Hepatocyte (in vitro differentiated cells): ENCODE measurements at regions not wholly inside any gene's neighbourhood (a gene's known extent, or its start where the extent isn't known, plus 50 kb on each side); places are given as distances from the start of the nearest gene placed in this dataset.

ENCODE experiments used
- DNase-seq: peaks from one replicate; pipeline ENCODE4 v3.0.0-alpha.2; 2016; ENCODE audit warnings: low spot score
- H2AFZ ChIP-seq: fragments of 200-600 bp; sonication (generic); 2 replicates; pipeline ENCODE4 v1.6.0; 2016; ENCODE audit warnings: antibody characterized with exemption, mild to moderate bottlenecking
- H3K27ac ChIP-seq: fragments of 200-600 bp; sonication (generic); 2 replicates; pipeline ENCODE4 v1.5.1; 2016; ENCODE audit warnings: mild to moderate bottlenecking
- H3K27me3 ChIP-seq: fragments of 200-600 bp; sonication (generic); 2 replicates; pipeline ENCODE4 v1.6.1; 2016
- H3K36me3 ChIP-seq: fragments of 200-600 bp; sonication (generic); replicated peaks from 2 replicates; pipeline ENCODE4 v1.5.1; 2016; ENCODE audit warnings: low read depth; ENCODE audit not compliant: insufficient read depth
- H3K4me1 ChIP-seq: fragments of 200-600 bp; sonication (generic); 2 replicates; pipeline ENCODE4 v1.5.1; 2016; ENCODE audit warnings: mild to moderate bottlenecking, moderate library complexity; ENCODE audit not compliant: insufficient read depth
- H3K4me2 ChIP-seq: fragments of 200-600 bp; sonication (generic); 2 replicates; pipeline ENCODE4 v1.6.0; 2016
- H3K4me3 ChIP-seq: fragments of 200-600 bp; sonication (generic); 2 replicates; pipeline ENCODE4 v1.5.1; 2016; ENCODE audit warnings: mild to moderate bottlenecking
- H3K79me2 ChIP-seq: fragments of 200-600 bp; sonication (generic); 2 replicates; pipeline ENCODE4 v1.6.0; 2017; ENCODE audit warnings: mild to moderate bottlenecking
- H3K9me2 ChIP-seq: fragments of 200-600 bp; sonication (generic); replicated peaks from 2 replicates; pipeline ENCODE4 v1.6.0; 2017; ENCODE audit warnings: mild to moderate bottlenecking; ENCODE audit not compliant: insufficient read depth
- H3K9me3 ChIP-seq: fragments of 200-600 bp; sonication (generic); 2 replicates; pipeline ENCODE4 v1.5.1; 2016; ENCODE audit warnings: low read depth, mild to moderate bottlenecking
- H4K20me1 ChIP-seq: fragments of 200-600 bp; sonication (generic); 2 replicates; pipeline ENCODE4 v1.6.0; 2016; ENCODE audit warnings: mild to moderate bottlenecking; ENCODE audit not compliant: insufficient read depth, poor library complexity, severe bottlenecking
- CTCF ChIP-seq: fragments of 200-600 bp; sonication (generic); IDR thresholded peaks from 2 replicates; pipeline ENCODE4 v1.5.1; 2016; ENCODE audit warnings: antibody characterized with exemption, mild to moderate bottlenecking; ENCODE audit not compliant: poor library complexity
- EZH2 ChIP-seq: fragments of 200-600 bp; sonication (generic); IDR thresholded peaks from 2 replicates; pipeline ENCODE4 v1.6.1; 2016; ENCODE audit warnings: antibody characterized with exemption, mild to moderate bottlenecking, borderline replicate concordance
- EZH2phosphoT487 ChIP-seq: fragments of 200-600 bp; sonication (generic); IDR thresholded peaks from one replicate; pipeline ENCODE4 v1.6.1; 2018; ENCODE audit warnings: antibody characterized with exemption, mild to moderate bottlenecking, low read depth, moderate library complexity; ENCODE audit not compliant: unreplicated experiment, severe bottlenecking
- WGBS: methylation state at CpG from one replicate; pipeline ENCODE4 v1.1.6; 2016; ENCODE audit warnings: low lambda C conversion rate; ENCODE audit errors: missing lambda C conversion rate; 5-methylcytosine and 5-hydroxymethylcytosine counted together

- Histone ChIP-seq H3K79me2 (no peaks in the 10 kb centered on the region), H2AFZ (no peak overlapping the region), H3K9me2 (no peaks in the 10 kb centered on the region), H3K4me2 (peak overlapping the region; percentile 7), H3K9me3 (no peaks in the 10 kb centered on the region), H3K4me3 (no peak overlapping the region), H3K36me3 (no peaks in the 10 kb centered on the region), H4K20me1 (no peaks in the 10 kb centered on the region), H3K4me1 (peaks cover 18% of the 10 kb centered on the region), H3K27me3 (no peaks in the 10 kb centered on the region), H3K27ac (peak overlapping the region; percentile 65)
- no peak for TF ChIP-seq EZH2
- no peak for TF ChIP-seq CTCF
- no peak for TF ChIP-seq EZH2phosphoT487
- no peak for DNase-seq
- 83% methylated on average over 1 of the region's 1 CpG for WGBS
Observed at GRCh38 chr5:155459889-155460500, 446.4 kb downstream of the KIF4B start.

- Histone ChIP-seq H3K27me3 (no peaks in the 10 kb centered on the region), H3K4me2 (peak overlapping the region; percentile 13), H3K27ac (peak overlapping the region; percentile 65), H3K9me2 (no peaks in the 10 kb centered on the region), H3K4me1 (peaks cover 18% of the 10 kb centered on the region), H4K20me1 (no peaks in the 10 kb centered on the region), H3K36me3 (no peaks in the 10 kb centered on the region), H2AFZ (no peak overlapping the region), H3K9me3 (no peaks in the 10 kb centered on the region), H3K79me2 (no peaks in the 10 kb centered on the region), H3K4me3 (no peak overlapping the region)
- TF ChIP-seq EZH2 (no peak), CTCF (no peak), EZH2phosphoT487 (no peak)
- 30% methylated on average over 2 of the region's 2 CpGs for WGBS
- peak; percentile 72 for DNase-seq
Observed at GRCh38 chr5:155460501-155460931, 447.0 kb downstream of the KIF4B start.

- WGBS = 86% methylated on average over 4 of the region's 4 CpGs
- Histone ChIP-seq H3K36me3 (no peaks in the 10 kb centered on the region), H3K4me3 (no peak overlapping the region), H2AFZ (no peak overlapping the region), H3K9me2 (no peaks in the 10 kb centered on the region), H3K27ac (peak overlapping the region; percentile 42), H3K9me3 (no peaks in the 10 kb centered on the region), H3K27me3 (no peaks in the 10 kb centered on the region), H3K4me2 (peak overlapping the region; percentile 13), H3K4me1 (peaks cover 18% of the 10 kb centered on the region), H3K79me2 (no peaks in the 10 kb centered on the region), H4K20me1 (no peaks in the 10 kb centered on the region)
- DNase-seq = no peak
- TF ChIP-seq EZH2 = no peak
- no peak for TF ChIP-seq CTCF
- no peak for TF ChIP-seq EZH2phosphoT487
Observed at GRCh38 chr5:155461304-155461703, 447.7 kb downstream of the KIF4B start.
